ENCODE measurements at regions not wholly inside any gene's neighbourhood (a gene's known extent, or its start where the extent isn't known, plus 50 kb on each side); places are given as distances from the start of the nearest gene placed in this dataset.

DNA sequence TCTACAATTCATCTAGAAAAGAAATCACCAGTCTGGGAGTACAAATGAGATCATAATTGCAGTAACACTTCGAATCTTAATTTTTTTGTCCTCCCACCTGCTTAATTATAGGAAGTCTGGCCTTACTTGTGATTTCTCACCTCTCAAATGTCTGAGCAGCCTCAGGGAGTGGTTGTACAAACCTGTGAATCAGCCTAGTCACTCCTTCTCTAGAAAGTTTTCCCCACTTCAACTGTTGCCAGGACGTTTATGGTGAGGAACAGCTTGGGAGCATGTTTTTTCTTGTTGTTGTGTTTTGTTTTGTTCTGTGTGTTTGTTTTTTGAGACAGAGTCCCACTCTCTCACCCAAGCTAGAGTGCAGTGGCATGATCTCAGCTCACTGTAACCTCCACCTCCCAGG is 50.3 kb upstream of the CLDN10 start:
- DNase-seq = no peak

Measured in stimulated activated CD4-positive, alpha-beta T cell treated with anti-CD3 and anti-CD28 coated beads, Interleukin-1b, Interleukin-23, amount 100 ng/mL, for 48 hours (primary cell).